ENCODE measurements at regions not wholly inside any gene's neighbourhood (a gene's known extent, or its start where the extent isn't known, plus 50 kb on each side); places are given as distances from the start of the nearest gene placed in this dataset.
"Not testable (repeated sequence)": the region's sequence is repeated elsewhere in the genome, so short reads cannot be mapped to it uniquely, and the experiment has no call there.

DNA sequence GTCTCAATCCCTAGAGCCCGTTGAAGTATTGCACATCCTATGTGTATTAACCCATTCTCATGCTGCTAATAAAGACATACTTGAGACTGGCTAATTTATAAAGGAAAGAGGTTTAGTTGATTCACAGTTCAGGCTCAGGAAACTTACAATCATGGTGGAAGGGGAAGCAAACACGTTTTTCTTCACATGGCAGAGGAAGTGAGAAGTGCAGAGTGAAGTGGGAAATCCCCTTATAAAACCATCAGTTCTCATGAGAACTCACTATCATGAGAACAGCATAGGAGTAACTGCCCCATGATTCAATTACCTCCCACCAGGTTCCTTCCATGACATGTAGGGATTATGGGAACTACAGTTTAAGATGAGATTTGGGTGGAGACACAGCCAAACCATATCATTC lies 195.3 kb downstream of the TMEM200A start:
- TF ChIP-seq, protein P1, sequence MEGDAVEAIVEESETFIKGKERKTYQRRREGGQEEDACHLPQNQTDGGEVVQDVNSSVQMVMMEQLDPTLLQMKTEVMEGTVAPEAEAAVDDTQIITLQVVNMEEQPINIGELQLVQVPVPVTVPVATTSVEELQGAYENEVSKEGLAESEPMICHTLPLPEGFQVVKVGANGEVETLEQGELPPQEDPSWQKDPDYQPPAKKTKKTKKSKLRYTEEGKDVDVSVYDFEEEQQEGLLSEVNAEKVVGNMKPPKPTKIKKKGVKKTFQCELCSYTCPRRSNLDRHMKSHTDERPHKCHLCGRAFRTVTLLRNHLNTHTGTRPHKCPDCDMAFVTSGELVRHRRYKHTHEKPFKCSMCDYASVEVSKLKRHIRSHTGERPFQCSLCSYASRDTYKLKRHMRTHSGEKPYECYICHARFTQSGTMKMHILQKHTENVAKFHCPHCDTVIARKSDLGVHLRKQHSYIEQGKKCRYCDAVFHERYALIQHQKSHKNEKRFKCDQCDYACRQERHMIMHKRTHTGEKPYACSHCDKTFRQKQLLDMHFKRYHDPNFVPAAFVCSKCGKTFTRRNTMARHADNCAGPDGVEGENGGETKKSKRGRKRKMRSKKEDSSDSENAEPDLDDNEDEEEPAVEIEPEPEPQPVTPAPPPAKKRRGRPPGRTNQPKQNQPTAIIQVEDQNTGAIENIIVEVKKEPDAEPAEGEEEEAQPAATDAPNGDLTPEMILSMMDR (IDR thresholded peaks at IDR 0.05): not testable (repeated sequence)
- TF ChIP-seq POLR2A, POLR2AphosphoS5, EP300 (IDR thresholded peaks at IDR 0.05): not testable (repeated sequence)

All from suprapubic skin (tissue), 4 donors.